K562 (cell line): ENCODE measurements at regions not wholly inside any gene's neighbourhood (a gene's known extent, or its start where the extent isn't known, plus 50 kb on each side); places are given as distances from the start of the nearest gene placed in this dataset.

Experiments
- ARID3B ChIP-seq: fragments of 250-450 bp; sonication (Bioruptor Pico); IDR thresholded peaks from 2 replicates; pipeline ENCODE4 v1.4.0; 2020; ENCODE audit warnings: borderline replicate concordance
- BDP1 ChIP-seq: IDR thresholded peaks from 3 replicates; pipeline ENCODE4 v1.6.1; 2011; ENCODE audit not compliant: insufficient read length, insufficient read depth
- CREB5 ChIP-seq: fragments of 250-450 bp; sonication (Bioruptor Pico); IDR thresholded peaks from 2 replicates; pipeline ENCODE4 v1.5.0; 2020; ENCODE audit warnings: mild to moderate bottlenecking
- CSDE1 ChIP-seq, 2 experiments: fragments of 450-650 bp; IDR thresholded peaks; 2 replicates each; pipeline ENCODE4 v1.6.1; 2016; ENCODE audit warnings: mild to moderate bottlenecking in 1 of 2
- ELF1 ChIP-seq: fragments of 200-800 bp; sonication (Bioruptor generic); IDR thresholded peaks from 2 replicates; pipeline ENCODE4 v1.6.1; 2016; ENCODE audit warnings: missing genetic modification characterization, missing compliant biosample characterization
- HINFP ChIP-seq: fragments of 450-650 bp; conservative IDR thresholded peaks from 2 replicates; pipeline ENCODE4 v1.6.1; 2016; ENCODE audit warnings: missing genetic modification characterization, low read depth, mild to moderate bottlenecking, control low read depth, missing compliant biosample characterization
- NFE2 ChIP-seq: IDR thresholded peaks from 2 replicates; pipeline ENCODE4 v1.6.1; 2014; ENCODE audit warnings: antibody characterized with exemption, low read depth
- PHB ChIP-seq: fragments of 250-450 bp; sonication (Bioruptor Pico); IDR thresholded peaks from 2 replicates; pipeline ENCODE4 v1.5.0; 2021
- RAD21 ChIP-seq, 2 experiments: fragments of 250-450 bp in 1 of 2; fragments of 450-650 bp in 1 of 2; sonication (Bioruptor Pico) in 1 of 2; formaldehyde crosslinking in 1 of 2; IDR thresholded peaks in 1 of 2; conservative IDR thresholded peaks in 1 of 2; 2 replicates each; pipeline versions ENCODE4 v1.4.0 to v1.8.0; 2020 to 2022; ENCODE audit warnings: mild to moderate bottlenecking in 2 of 2, moderate library complexity in 1 of 2
- REST ChIP-seq, 2 experiments: fragments of 450-650 bp; formaldehyde crosslinking in 1 of 2; IDR thresholded peaks; 2 replicates each; pipeline versions ENCODE4 v1.4.0 to v1.6.1; 2014 to 2020; ENCODE audit warnings: mild to moderate bottlenecking in 2 of 2, borderline replicate concordance in 1 of 2, low read depth in 1 of 2
- SNAPC5 ChIP-seq: fragments of 250-450 bp; sonication (Bioruptor Pico); IDR thresholded peaks from 2 replicates; pipeline ENCODE4 v1.8.0; 2021; ENCODE audit warnings: moderate library complexity, mild to moderate bottlenecking, inconsistent platforms
- TCF7 ChIP-seq: sonication (generic); IDR thresholded peaks from 2 replicates; pipeline ENCODE4 v1.6.1; 2016; ENCODE audit warnings: antibody characterized with exemption, borderline replicate concordance
- XRCC4 ChIP-seq: IDR thresholded peaks from one replicate; pipeline ENCODE4 v1.6.1; 2011; ENCODE audit not compliant: insufficient read depth, insufficient read length; ENCODE audit errors: extremely low read depth
- ZBTB17 ChIP-seq: fragments of 450-650 bp; formaldehyde crosslinking; IDR thresholded peaks from 2 replicates; pipeline ENCODE4 v1.4.0; 2020; ENCODE audit warnings: mild to moderate bottlenecking

GRCh38 chr9:108156270-108156998 is 666.9 kb upstream of the KLF4 start (continued):
- TF ChIP-seq REST (IDR thresholded peaks at IDR 0.05; ENCODE audit: borderline replicate concordance) (no peak), REST (CRISPR knock-in tag; IDR thresholded peaks at IDR 0.05; ENCODE audit: low read depth) (no peak), PHB (CRISPR knock-in tag) (no peak), NFE2 (peak; percentile 92), ARID3B (CRISPR knock-in tag) (no peak), TCF7 (no peak), ZBTB17 (CRISPR knock-in tag) (no peak), SNAPC5 (CRISPR knock-in tag) (no peak), RAD21 (CRISPR knock-in tag; conservative IDR thresholded peaks at IDR 0.05 in 1 of 2, IDR thresholded peaks at IDR 0.05 in 1 of 2) (no peak), BDP1 (no peak), ELF1 (0 out of 2 replicates have a peak, but pooled peaks have one; percentile 8), HINFP (tag) (no peak), CREB5 (CRISPR knock-in tag) (no peak), CSDE1 (IDR thresholded peaks at IDR 0.05) (no peak), XRCC4 (no peak)
